GM06990 (cell line): ENCODE measurements at regions not wholly inside any gene's neighbourhood (a gene's known extent, or its start where the extent isn't known, plus 50 kb on each side); places are given as distances from the start of the nearest gene placed in this dataset.

ENCODE experiments used
- DNase-seq: peaks from one replicate; pipeline ENCODE4 v3.0.0-alpha.2; 2011; ENCODE audit not compliant: insufficient read length; ENCODE audit errors: extremely low read depth
- H3K27me3 ChIP-seq: replicated peaks from 2 replicates; pipeline ENCODE4 v1.6.0; 2011; ENCODE audit warnings: low read length; ENCODE audit not compliant: control insufficient read depth, insufficient read depth
- H3K36me3 ChIP-seq: 2 replicates; pipeline ENCODE4 v1.5.1; 2011; ENCODE audit warnings: low read length; ENCODE audit not compliant: control insufficient read depth, insufficient read depth
- H3K4me3 ChIP-seq: replicated peaks from 2 replicates; pipeline ENCODE4 v1.5.1; 2011; ENCODE audit warnings: low read depth, mild to moderate bottlenecking, control low read depth, low read length
- CTCF ChIP-seq: IDR thresholded peaks from 2 replicates; pipeline ENCODE4 v1.5.1; 2011; ENCODE audit warnings: low read length, control low read depth, mild to moderate bottlenecking, inconsistent platforms; ENCODE audit not compliant: insufficient read depth, poor library complexity, severe bottlenecking

GRCh38 chr17:5943232-5943631 lies 126.9 kb upstream of the WSCD1 start:
- Histone ChIP-seq H3K36me3 (no peaks in the 10 kb centered on the region), H3K4me3 (no peak overlapping the region), H3K27me3 (no peaks in the 10 kb centered on the region)
- no peak for DNase-seq
- TF ChIP-seq CTCF: no peak

GRCh38 chr17:5943982-5944381 lies 126.2 kb upstream of the WSCD1 start:
- H3K27me3 ChIP-seq: no peaks in the 10 kb centered on the region
- no peak for TF ChIP-seq CTCF
- H3K4me3 ChIP-seq: no peak overlapping the region
- no peaks in the 10 kb centered on the region for H3K36me3 ChIP-seq
- DNase-seq: no peak

GRCh38 chr17:5947701-5948180 lies 122.4 kb upstream of the WSCD1 start:
- H3K27me3 ChIP-seq: no peaks in the 10 kb centered on the region
- TF ChIP-seq CTCF: no peak
- no peak overlapping the region for H3K4me3 ChIP-seq
- DNase-seq: no peak
- no peaks in the 10 kb centered on the region for H3K36me3 ChIP-seq

GRCh38 chr17:5948811-5949210 lies 121.4 kb upstream of the WSCD1 start:
- Histone ChIP-seq H3K27me3 (no peaks in the 10 kb centered on the region), H3K4me3 (no peak overlapping the region), H3K36me3 (no peaks in the 10 kb centered on the region)
- DNase-seq: no peak
- TF ChIP-seq CTCF: no peak

DNA sequence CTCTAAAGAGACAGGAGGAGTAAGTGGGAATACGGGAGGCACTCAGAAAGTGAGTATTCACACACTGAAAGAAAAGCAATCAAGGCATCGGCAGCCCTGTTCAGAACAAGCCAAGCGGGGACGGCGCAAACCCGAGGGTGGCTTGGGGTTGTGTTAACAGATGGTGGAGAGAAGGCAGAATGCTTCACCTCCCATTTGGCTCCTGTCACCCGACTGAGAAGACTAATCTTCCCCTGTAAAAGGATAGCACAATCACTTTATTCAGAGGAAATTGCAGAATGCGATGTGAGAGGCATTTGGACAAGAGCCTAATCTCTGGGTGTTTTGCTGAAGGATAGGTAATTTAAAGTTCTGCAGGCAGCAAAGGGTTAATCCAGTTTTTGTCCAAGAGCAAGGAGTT lies 119.3 kb upstream of the WSCD1 start:
- TF ChIP-seq CTCF: no peak
- DNase-seq: no peak
- no peak overlapping the region for H3K4me3 ChIP-seq
- no peaks in the 10 kb centered on the region for H3K27me3 ChIP-seq
- H3K36me3 ChIP-seq: no peaks in the 10 kb centered on the region

- no peak for DNase-seq
- Histone ChIP-seq H3K27me3 (no peaks in the 10 kb centered on the region), H3K4me3 (no peak overlapping the region), H3K36me3 (no peaks in the 10 kb centered on the region)
- no peak for TF ChIP-seq CTCF
Observed at GRCh38 chr17:5951912-5952311, 118.3 kb upstream of the WSCD1 start.
